Stimulated activated CD4-positive, alpha-beta T cell treated with anti-CD3 and anti-CD28 coated beads, Interleukin-1b, Interleukin-23, amount 100 ng/mL, for 1 hour (primary cell): ENCODE measurements at regions not wholly inside any gene's neighbourhood (a gene's known extent, or its start where the extent isn't known, plus 50 kb on each side); places are given as distances from the start of the nearest gene placed in this dataset.
"Not testable (repeated sequence)": the region's sequence is repeated elsewhere in the genome, so short reads cannot be mapped to it uniquely, and the experiment has no call there.

Experiments
- DNase-seq, 2 donors: peaks; one replicate each; pipeline ENCODE4 v3.0.0-alpha.2; 2020; ENCODE audit warnings: low read depth in 2 of 2

- no peak for DNase-seq
Observed at GRCh38 chrY:20891440-20892160, 135.7 kb downstream of the RPS4Y2 start.

DNA sequence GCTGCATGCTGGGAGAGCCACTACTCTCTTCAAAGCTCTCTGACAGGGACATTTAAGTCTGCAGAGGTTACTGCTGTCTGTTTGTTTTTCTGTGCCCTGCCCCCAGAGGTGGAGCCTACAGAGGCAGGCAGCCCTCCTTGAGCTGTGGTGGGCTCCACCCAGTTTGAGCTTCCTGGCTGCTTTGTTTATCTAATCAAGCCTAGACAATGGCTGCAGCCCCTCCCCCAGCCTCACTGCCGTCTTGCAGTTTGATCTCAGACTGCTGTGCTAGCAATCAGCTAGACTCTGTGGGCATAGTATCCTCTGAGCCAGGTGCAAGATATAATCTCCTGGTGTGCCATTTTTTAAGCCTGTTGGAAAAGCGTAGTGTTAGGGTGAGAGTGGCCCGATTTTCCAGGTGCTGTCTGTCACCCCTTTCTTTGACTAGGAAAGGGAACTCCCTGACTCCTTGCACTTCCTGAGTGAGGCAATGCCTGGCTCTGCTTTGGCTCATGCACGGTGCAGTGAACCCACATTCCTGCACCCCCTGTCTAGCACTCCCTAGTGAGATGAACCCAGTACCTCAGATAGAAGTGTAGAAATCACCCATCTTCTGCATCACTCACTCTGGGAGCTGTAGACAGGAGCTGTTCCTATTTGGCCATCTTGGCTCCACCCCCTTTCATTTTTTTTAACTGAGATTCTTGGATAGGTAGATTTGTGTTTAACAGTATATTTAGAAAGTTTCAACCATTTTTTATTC, 169.6 kb downstream of the RPS4Y2 start:
- DNase-seq, result peak in 1 of 2 donors; percentile 6

DNA sequence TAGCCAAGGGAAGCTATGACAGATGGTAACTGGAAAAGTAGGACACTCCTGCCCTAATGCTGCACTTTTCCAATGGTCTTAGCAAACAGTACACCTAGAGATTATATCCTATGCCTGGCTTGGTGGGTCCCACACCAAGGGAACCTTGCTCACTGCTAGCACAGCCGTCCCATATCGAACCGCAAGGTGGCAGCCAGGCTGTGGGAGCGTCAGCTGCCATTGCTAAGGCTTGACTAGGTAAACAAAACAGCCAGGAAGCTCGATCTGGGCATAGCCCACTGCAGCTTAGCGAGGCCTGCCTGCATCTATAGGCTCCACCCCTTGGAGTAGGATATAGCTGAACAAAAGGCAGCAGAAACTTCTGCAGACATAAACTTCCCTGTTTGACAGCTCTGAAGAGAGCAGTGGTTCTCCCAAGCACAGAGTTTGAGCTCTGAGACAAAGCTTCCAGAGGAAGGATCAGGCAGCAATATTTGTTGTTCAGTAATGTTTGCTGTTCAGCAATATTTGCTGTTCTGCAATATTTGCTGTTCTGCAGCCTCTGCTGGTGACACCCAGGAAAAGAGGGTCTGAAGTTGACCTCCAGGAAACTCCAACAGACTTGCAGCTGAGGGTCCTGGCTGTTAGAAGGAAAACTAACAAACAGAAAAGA, 173.9 kb downstream of the RPS4Y2 start:
- no peak for DNase-seq

DNA sequence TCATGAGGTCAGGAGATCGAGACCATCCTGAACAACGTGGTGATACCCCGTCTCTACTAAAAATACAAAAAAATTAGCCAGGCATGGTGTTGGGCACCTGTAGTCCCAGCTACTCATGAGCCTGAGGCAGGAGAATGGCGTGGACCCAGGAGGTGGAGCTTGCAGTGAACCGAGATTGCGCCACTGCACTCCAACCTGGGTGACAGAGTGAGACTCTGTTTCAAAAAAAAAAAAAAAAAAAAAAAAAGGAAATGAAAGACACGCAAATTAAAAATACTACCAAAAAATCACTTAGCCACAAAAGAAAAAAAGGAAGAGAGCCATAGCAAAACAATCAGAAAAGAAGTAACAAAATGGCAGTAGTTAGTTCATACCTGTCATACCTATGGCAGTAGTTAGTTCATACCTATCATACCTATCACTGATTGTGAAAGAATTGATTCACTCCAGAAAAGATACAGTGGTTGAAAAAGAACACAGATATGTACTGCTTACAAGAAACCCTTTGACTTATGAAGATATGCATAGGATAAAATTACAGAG, 180.9 kb downstream of the RPS4Y2 start:
- DNase-seq, result not testable (repeated sequence)

GRCh38 chrY:20961512-20961911, 205.6 kb downstream of the RPS4Y2 start:
- DNase-seq, result no peak

DNA sequence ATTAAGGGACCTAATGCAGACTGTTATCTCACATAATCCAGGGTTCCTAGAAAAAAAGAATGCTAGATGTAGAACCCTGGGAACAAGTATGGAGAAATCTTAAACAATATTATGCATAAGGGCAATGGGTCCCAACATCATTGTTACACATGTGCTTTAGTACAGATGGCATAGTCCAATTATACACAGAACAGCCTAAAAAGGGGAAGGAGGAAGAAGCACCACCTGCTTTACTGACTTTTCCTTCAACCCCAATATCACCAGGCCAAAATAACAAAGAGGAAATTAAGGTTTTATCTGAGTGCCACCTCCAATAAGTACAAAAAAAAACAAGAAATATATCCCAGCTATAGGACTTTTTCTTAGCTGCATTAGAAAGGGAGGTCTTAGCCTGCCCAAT, 211.9 kb downstream of the RPS4Y2 start:
- no peak for DNase-seq

DNA sequence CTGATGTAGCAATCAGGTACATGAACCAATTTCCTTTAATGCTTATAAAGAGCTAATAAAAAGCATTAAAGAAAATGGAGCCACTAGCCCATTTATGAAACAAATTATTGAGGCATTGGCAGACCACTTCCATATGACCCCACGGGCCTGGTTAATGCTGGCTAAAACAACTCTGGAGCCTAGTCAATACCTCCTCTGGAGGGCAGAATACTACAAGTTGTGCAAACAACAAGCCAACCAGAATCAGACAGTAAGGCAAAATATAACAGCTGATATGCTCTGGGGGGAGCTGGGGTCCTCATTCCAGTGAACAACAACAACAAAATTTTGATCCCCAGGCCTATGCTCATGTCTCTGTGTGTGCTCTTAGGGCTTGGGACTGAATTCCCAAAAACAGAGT, 212.3 kb downstream of the RPS4Y2 start:
- DNase-seq, result no peak

DNA sequence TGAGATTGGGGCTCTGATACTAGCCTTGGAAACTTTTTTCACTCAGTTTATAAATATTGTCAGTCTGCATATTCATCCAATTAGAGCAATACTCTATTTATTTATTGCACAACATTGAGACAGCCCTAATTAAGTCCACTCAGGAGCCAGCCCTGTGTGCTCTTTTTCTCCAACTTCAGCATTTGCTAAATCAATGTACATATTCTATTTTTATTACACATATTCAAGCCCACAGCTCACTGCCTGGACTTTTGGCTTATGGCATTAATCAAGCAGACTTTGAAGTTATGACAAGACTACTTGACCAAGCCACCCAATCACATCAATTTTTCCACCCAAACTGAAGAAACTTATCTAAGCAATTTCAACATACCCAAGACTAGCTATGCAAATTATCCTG, 215.5 kb downstream of the RPS4Y2 start:
- DNase-seq, result no peak

DNA sequence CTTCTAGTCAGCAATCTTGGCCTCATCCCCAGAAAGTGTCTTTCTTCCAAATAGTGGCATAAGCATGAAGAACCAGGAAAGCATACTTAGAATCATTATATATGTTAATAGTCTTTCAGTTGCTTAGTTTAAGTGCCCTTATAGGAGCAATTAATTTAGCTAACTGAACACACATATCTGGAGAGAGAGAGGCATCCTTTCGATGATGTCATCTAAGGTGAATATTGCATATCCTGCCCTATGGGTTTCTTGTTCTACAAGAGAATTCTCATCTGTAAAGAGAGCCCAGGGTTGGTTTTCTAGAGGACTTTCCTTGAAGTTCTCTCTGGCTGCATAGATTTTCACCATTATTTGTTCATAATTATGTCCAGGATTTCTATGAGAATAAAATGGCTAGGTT, 230.1 kb downstream of the RPS4Y2 start:
- DNase-seq, result no peak

DNA sequence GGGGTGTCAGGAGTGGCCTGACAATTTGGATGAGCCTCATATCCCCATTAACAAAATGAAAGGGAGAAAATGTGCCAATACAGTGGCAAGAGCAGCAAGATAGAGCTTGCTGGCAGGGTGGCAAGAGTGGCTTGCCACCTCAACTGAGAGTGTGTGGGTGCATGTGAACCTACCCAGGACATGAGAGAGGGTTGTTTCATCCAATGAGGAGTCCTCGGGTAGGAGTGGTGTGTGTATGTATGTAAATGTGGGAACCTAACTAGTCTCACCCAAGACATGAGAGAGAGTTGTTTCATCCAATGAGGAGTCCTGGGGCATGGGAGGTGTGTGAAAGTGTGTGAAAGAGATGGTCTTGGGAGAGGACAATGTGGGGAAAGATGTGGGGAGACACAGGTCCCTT, 234.2 kb downstream of the RPS4Y2 start:
- DNase-seq, result no peak

DNA sequence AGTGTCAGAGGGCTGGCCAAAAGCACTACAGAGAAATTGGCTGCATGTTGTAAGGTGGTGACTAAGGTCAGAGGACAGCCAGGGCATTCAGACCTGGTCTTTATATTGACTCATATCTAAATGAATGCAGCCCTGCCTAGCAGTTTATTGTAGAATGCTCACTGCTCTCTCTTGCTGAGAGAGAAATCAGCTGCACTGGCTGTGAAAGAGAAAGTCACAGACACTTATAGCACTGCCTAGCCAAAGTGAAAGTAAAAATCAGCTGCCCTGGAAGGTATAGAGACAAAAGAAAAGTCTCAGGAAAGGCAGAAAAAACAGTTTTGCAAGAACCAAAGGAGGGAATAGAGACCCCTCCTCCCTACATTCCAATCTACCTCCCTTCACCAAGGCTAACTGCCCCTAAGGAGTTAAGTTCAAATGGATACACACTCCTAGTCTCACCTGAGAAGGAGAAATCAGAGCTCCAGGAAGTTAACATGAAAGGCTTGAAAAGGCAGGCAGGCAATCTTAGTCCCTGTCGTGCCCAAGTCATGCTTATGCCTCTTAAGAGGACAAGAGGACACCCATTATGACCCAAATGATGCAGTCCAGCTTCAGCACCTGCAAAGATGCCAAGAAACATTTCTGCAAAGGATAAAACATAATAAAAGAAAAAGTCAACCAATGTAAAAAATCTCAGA, 235.1 kb downstream of the RPS4Y2 start:
- no peak for DNase-seq

DNA sequence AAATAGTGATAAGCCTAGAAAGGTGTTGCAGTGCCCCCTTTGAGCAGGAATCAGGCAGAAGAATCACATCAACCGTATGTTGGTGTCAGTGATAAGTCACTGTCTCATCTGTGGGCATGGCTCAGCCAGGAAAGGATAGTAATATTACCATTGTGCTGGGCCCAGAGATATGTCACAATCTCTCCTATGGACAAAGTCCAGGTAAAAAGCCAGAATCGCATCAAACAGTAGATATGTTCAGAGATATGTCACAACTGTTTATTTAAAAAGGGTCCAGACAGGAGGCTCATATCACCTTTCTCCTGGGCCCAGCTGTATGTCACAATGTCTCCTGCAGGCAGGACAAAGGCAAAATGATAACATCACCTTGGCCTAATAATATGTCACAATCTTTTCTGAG, 241.4 kb downstream of the RPS4Y2 start:
- DNase-seq, result no peak

GRCh38 chrY:20998016-20998415, 242.1 kb downstream of the RPS4Y2 start:
- no peak for DNase-seq

GRCh38 chrY:20998483-20998882, 242.6 kb downstream of the RPS4Y2 start:
- no peak for DNase-seq

DNA sequence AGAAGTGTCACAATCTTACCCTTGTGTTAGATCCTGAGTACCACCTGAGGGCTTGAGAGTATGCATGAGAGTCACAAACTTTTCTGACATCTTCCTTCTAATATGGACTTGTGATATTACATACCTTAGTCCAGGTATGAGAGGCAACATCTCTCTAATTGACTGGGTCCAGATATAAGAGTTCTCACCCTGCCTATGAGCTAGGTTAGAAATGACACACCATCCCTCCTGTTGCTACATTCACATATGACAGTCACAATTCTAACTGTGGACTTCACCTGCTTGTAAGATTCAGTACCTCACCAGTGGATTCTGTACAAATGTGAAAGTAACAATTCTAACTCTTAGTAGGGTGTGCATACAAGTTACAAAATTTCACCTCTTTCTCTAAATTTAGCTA, 245.2 kb downstream of the RPS4Y2 start:
- no peak for DNase-seq

DNA sequence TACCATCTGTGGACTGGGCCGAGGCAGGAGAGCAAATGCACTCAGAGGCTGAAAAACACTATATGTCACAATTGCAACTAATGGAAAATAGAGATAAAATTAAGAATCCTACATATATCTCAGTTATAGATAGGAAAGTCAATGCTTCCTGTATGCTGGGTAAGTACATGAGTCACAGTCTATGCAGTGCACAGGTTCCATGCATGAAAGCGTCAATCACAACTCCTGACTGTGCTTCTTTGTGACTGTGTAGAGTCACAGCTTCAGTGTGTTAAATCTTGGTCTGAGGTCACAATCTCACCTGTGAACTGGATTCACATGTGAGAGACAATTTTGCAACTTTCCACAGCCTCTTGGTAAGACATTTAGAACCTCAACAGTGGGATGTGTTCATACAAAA, 247.2 kb downstream of the RPS4Y2 start:
- DNase-seq, result no peak

DNA sequence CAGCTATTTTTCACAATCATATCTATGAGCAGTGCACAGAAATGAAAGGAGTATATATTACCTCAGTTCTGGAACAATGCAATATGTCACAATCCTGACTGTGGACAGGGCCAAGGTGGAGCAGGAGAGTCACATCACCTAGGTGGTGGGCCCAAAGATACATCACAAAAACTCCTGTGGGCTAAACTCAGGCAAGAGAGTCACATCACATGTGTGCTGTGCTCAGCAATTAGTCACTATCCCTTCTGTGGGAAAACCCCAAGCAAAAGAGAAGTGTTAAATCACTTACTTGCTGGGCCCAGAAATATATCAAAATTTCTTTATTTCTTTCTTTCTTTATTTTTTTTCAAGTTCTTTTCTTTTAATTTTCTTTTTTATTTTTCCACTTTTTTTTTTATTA, 249.6 kb downstream of the RPS4Y2 start:
- DNase-seq, result no peak

DNA sequence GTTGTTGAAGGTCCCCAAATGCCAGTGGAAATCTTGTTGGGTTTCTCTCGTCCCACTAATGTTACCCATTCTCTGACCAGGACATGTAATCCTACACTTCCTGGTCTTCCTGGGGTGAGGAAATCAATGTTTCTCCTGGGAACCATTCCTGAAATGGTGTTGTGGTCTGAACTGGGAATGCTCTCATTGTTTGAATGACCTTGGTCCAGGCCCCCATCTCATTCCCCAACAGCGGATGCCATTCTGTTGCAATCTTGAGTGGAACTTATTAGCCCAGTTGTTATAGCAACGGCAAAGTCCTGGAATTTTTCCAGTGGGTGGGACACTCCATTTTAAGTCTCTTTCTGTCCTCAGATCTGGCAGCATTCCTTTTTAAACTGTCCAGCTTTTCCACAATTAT, 265.9 kb downstream of the RPS4Y2 start:
- no peak for DNase-seq

- DNase-seq, result no peak
Observed at GRCh38 chrY:21022326-21023044, 266.6 kb downstream of the RPS4Y2 start.

GRCh38 chrY:21023906-21024305, 268.0 kb downstream of the RPS4Y2 start:
- no peak for DNase-seq

- DNase-seq, result no peak
Observed at GRCh38 chrY:21028506-21028905, 272.6 kb downstream of the RPS4Y2 start.
